H9 (cell line): ENCODE measurements at regions not wholly inside any gene's neighbourhood (a gene's known extent, or its start where the extent isn't known, plus 50 kb on each side); places are given as distances from the start of the nearest gene placed in this dataset.

Experiments
- DNase-seq: peaks from one replicate; pipeline ENCODE4 v3.0.0-alpha.2; 2017
- H2AFZ ChIP-seq: one replicate; pipeline ENCODE4 v1.6.1; 2013; ENCODE audit warnings: mild to moderate bottlenecking, low read length, control low read depth, moderate library complexity
- H2AK5ac ChIP-seq: 2 replicates; pipeline ENCODE4 v1.6.1; 2013; ENCODE audit warnings: low read length, control low read depth, mixed read lengths; ENCODE audit not compliant: insufficient read length
- H2BK120ac ChIP-seq: one replicate; pipeline ENCODE4 v1.6.1; 2013; ENCODE audit warnings: low read depth, mild to moderate bottlenecking, low read length, control low read depth, inconsistent platforms; ENCODE audit not compliant: poor library complexity, severe bottlenecking
- H2BK12ac ChIP-seq: 2 replicates; pipeline ENCODE4 v1.6.1; 2013; ENCODE audit warnings: low read length, control low read depth, mixed read lengths, low read depth; ENCODE audit not compliant: insufficient read length
- H2BK15ac ChIP-seq: 2 replicates; pipeline ENCODE4 v1.6.1; 2013; ENCODE audit warnings: low read depth, low read length, control low read depth
- H2BK20ac ChIP-seq: one replicate; pipeline ENCODE4 v1.6.1; 2013; ENCODE audit warnings: low read depth, mild to moderate bottlenecking, low read length, control low read depth, inconsistent platforms; ENCODE audit not compliant: poor library complexity, severe bottlenecking
- H2BK5ac ChIP-seq: 2 replicates; pipeline ENCODE4 v1.6.1; 2013; ENCODE audit warnings: low read length, control low read depth, mixed read lengths; ENCODE audit not compliant: insufficient read length
- H3K14ac ChIP-seq: 2 replicates; pipeline ENCODE4 v1.6.1; 2013; ENCODE audit warnings: low read length, control low read depth; ENCODE audit not compliant: insufficient read depth
- H3K18ac ChIP-seq: 2 replicates; pipeline ENCODE4 v1.6.1; 2013; ENCODE audit warnings: low read depth, mild to moderate bottlenecking, mixed read lengths, low read length, control low read depth; ENCODE audit not compliant: insufficient read length
- H3K23ac ChIP-seq: 2 replicates; pipeline ENCODE4 v1.6.1; 2013; ENCODE audit warnings: low read length, control low read depth, mixed read lengths, low read depth; ENCODE audit not compliant: insufficient read length
- H3K23me2 ChIP-seq: 2 replicates; pipeline ENCODE4 v1.6.1; 2013; ENCODE audit warnings: low read depth, mild to moderate bottlenecking, mixed read lengths, low read length, control low read depth; ENCODE audit not compliant: insufficient read length, poor library complexity, severe bottlenecking
- H3K27ac ChIP-seq: 2 replicates; pipeline ENCODE4 v1.5.1; 2013; ENCODE audit warnings: low read length, control low read depth, mixed read lengths, low read depth; ENCODE audit not compliant: insufficient read length
- H3K27me3 ChIP-seq: 2 replicates; pipeline ENCODE4 v1.6.1; 2013; ENCODE audit warnings: low read length, control low read depth, inconsistent platforms; ENCODE audit not compliant: insufficient read depth
- H3K4ac ChIP-seq: 2 replicates; pipeline ENCODE4 v1.6.1; 2013; ENCODE audit warnings: low read depth, mild to moderate bottlenecking, control low read depth, inconsistent platforms, low read length, moderate library complexity
- H3K4me1 ChIP-seq: 2 replicates; pipeline ENCODE4 v1.6.1; 2013; ENCODE audit warnings: low read length, control low read depth, inconsistent platforms; ENCODE audit not compliant: insufficient read depth
- H3K4me2 ChIP-seq: 2 replicates; pipeline ENCODE4 v1.6.1; 2013; ENCODE audit warnings: low read length, control low read depth, mixed read lengths; ENCODE audit not compliant: insufficient read length, insufficient read depth
- H3K56ac ChIP-seq: 2 replicates; pipeline ENCODE4 v1.6.1; 2013; ENCODE audit warnings: low read depth, mild to moderate bottlenecking, mixed read lengths, low read length, control low read depth; ENCODE audit not compliant: insufficient read length
- H3K79me1 ChIP-seq: 2 replicates; pipeline ENCODE4 v1.6.1; 2013; ENCODE audit warnings: low read depth, mild to moderate bottlenecking, moderate library complexity, low read length, control low read depth, inconsistent platforms; ENCODE audit not compliant: insufficient read depth, poor library complexity, severe bottlenecking
- H3K79me2 ChIP-seq: 2 replicates; pipeline ENCODE4 v1.6.1; 2013; ENCODE audit warnings: low read length, control low read depth, inconsistent platforms; ENCODE audit not compliant: insufficient read depth
- H3K9ac ChIP-seq: 2 replicates; pipeline ENCODE4 v1.6.1; 2013; ENCODE audit warnings: low read length, control low read depth, mixed read lengths; ENCODE audit not compliant: insufficient read length; ENCODE audit errors: extremely low read depth
- H3K9me3 ChIP-seq: one replicate; pipeline ENCODE4 v1.6.1; 2013; ENCODE audit warnings: low read depth, low read length, inconsistent platforms; ENCODE audit not compliant: control insufficient read depth
- H3T11ph ChIP-seq: one replicate; pipeline ENCODE4 v1.6.1; 2013; ENCODE audit warnings: mild to moderate bottlenecking, low read length, control low read depth, inconsistent platforms
- H4K20me1 ChIP-seq: one replicate; pipeline ENCODE4 v1.6.1; 2013; ENCODE audit not compliant: control insufficient read depth, insufficient read length, insufficient read depth
- H4K5ac ChIP-seq: 2 replicates; pipeline ENCODE4 v1.6.1; 2013; ENCODE audit warnings: low read depth, mild to moderate bottlenecking, mixed read lengths, low read length, control low read depth; ENCODE audit not compliant: insufficient read length
- H4K8ac ChIP-seq: replicated peaks from 2 replicates; pipeline ENCODE4 v1.6.1; 2013; ENCODE audit warnings: low read length, control low read depth, mixed read lengths, low read depth; ENCODE audit not compliant: insufficient read length
- H4K91ac ChIP-seq: 2 replicates; pipeline ENCODE4 v1.6.1; 2013; ENCODE audit warnings: low read depth, mild to moderate bottlenecking, moderate library complexity, mixed read lengths, low read length, control low read depth; ENCODE audit not compliant: insufficient read length
- H3K27ac Mint-ChIP-seq, 3 experiments: 2 replicates in 2 of 3; 3 replicates in 1 of 3; pipeline ENCODE4 v1.8.0; 2020 to 2021; ENCODE audit warnings: mixed read lengths in 3 of 3, mild to moderate bottlenecking in 1 of 3, moderate library complexity in 1 of 3
- H3K27me3 Mint-ChIP-seq: 2 replicates; pipeline ENCODE4 v1.8.0; 2021; ENCODE audit warnings: low read depth, mild to moderate bottlenecking, moderate library complexity, mixed read lengths
- H3K36me3 Mint-ChIP-seq, 3 experiments: 2 replicates in 2 of 3; 3 replicates in 1 of 3; pipeline ENCODE4 v1.8.0; 2020 to 2021; ENCODE audit warnings: low read depth in 3 of 3, mixed read lengths in 3 of 3; ENCODE audit not compliant: insufficient read depth in 1 of 3
- H3K4me1 Mint-ChIP-seq, 2 experiments: 2 replicates each; pipeline ENCODE4 v1.8.0; 2020; ENCODE audit warnings: mixed read lengths in 2 of 2
- H3K4me3 Mint-ChIP-seq, 2 experiments: 2 replicates in 1 of 2; 3 replicates in 1 of 2; pipeline ENCODE4 v1.8.0; 2020 to 2021; ENCODE audit warnings: mild to moderate bottlenecking in 2 of 2, mixed read lengths in 2 of 2, moderate library complexity in 1 of 2
- H3K9me3 Mint-ChIP-seq, 2 experiments: 2 replicates in 1 of 2; 3 replicates in 1 of 2; pipeline ENCODE4 v1.8.0; 2020; ENCODE audit warnings: mild to moderate bottlenecking in 2 of 2, mixed read lengths in 2 of 2, moderate library complexity in 1 of 2
- CTCF ChIP-seq: fragments of 200-600 bp; sonication (generic); conservative IDR thresholded peaks from 3 replicates; pipeline ENCODE4 v1.8.0; 2021; ENCODE audit warnings: antibody characterized with exemption, mild to moderate bottlenecking

GRCh38 chr3:153756816-153757215 is 364.4 kb upstream of the ARHGEF26 start:
- no peak overlapping the region for H4K91ac ChIP-seq
- H3K4ac ChIP-seq: no peak overlapping the region
- H4K5ac ChIP-seq: no peak overlapping the region
- H2BK20ac ChIP-seq: no peak overlapping the region
- H3K36me3 Mint-ChIP-seq: no peaks in the 10 kb centered on the region
- H3K23me2 ChIP-seq: no peaks in the 10 kb centered on the region
- peaks cover 6 to 7% of the 10 kb centered on the region in 2 experiments for H3K4me1 Mint-ChIP-seq
- H3K27me3 ChIP-seq: no peaks in the 10 kb centered on the region
- H3T11ph ChIP-seq: no peak overlapping the region
- no peak overlapping the region for H2AK5ac ChIP-seq
- H3K23ac ChIP-seq: no peak overlapping the region
- 0 out of 7 replicates have a peak overlapping the region, but pooled peaks of 1 of the 3 experiments have one; percentile 5 for H3K27ac Mint-ChIP-seq
- H3K9me3 Mint-ChIP-seq: no peaks in the 10 kb centered on the region
- H3K79me1 ChIP-seq: no peaks in the 10 kb centered on the region
- no peak overlapping the region for H3K9ac ChIP-seq
- no peak overlapping the region for H2AFZ ChIP-seq
- H3K14ac ChIP-seq: no peak overlapping the region
- H2BK5ac ChIP-seq: no peak overlapping the region
- no peaks in the 10 kb centered on the region for H3K4me1 ChIP-seq
- H4K8ac ChIP-seq: no peak overlapping the region
- no peak overlapping the region for H3K4me3 Mint-ChIP-seq
- H4K20me1 ChIP-seq: no peaks in the 10 kb centered on the region
- H3K27me3 Mint-ChIP-seq: no peaks in the 10 kb centered on the region
- no peaks in the 10 kb centered on the region for H3K9me3 ChIP-seq
- no peak overlapping the region for H2BK15ac ChIP-seq
- no peaks in the 10 kb centered on the region for H3K79me2 ChIP-seq
- H3K27ac ChIP-seq: no peak overlapping the region
- H3K4me2 ChIP-seq: no peak overlapping the region
- no peak for DNase-seq
- H3K18ac ChIP-seq: no peak overlapping the region
- TF ChIP-seq CTCF: no peak
- H3K56ac ChIP-seq: no peak overlapping the region
- no peak overlapping the region for H2BK120ac ChIP-seq
- no peak overlapping the region for H2BK12ac ChIP-seq
